ENCODE measurements at regions not wholly inside any gene's neighbourhood (a gene's known extent, or its start where the extent isn't known, plus 50 kb on each side); places are given as distances from the start of the nearest gene placed in this dataset.

DNA sequence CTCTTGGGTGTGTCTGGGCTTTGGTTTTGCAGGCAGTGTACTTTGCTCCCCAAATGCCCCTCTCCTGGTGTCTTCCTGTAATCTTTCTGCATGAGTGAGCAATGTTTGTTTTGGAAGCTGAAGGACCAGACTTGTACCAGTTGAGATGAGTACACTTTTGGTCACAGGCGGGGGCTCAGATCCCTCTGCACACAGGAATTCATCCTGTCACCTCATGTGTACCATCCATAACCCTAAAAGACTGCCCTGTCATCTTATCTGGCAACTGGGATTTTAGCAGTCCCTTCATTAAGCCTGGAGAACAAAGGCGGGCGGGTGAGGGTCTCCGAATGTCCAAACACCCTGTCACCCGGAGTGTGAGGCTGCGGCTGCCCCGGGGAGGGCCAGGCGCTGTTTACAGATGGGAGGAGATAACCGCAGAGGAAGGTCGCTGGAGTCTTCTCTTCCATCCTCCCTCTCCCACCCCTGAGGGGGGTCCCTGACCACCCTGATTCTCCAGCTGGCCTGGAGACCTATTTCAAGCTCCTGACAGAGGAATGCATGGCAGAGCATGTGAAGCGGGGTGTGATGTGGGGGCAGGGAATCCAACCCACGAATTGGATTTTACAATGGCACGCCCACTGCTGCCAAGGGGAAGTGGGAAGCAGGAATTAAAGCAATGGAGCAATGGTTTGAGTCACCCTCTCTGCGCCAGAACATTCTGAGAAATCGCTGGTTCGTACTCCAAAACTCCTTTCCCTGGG lies 158.2 kb upstream of the MYCN start:
- Histone ChIP-seq H3K4me2 (ENCODE audit: low read length) (no peak overlapping the region), H3K4me3 (ENCODE audit: low read depth, low read length) (no peak overlapping the region), H3K36me3 (ENCODE audit: control insufficient read depth, insufficient read depth, low read length) (no peaks in the 10 kb centered on the region), H3K27ac (no peak overlapping the region), H3K9ac (no peak overlapping the region), H3K79me2 (no peaks in the 10 kb centered on the region), H3K27me3 (ENCODE audit: control insufficient read depth, insufficient read depth, low read length) (no peaks in the 10 kb centered on the region), H3K4me1 (no peaks in the 10 kb centered on the region), H2AFZ (no peak overlapping the region), H3K9me3 (ENCODE audit: control insufficient read depth, low read length) (no peaks in the 10 kb centered on the region)
- TF ChIP-seq, protein P1, sequence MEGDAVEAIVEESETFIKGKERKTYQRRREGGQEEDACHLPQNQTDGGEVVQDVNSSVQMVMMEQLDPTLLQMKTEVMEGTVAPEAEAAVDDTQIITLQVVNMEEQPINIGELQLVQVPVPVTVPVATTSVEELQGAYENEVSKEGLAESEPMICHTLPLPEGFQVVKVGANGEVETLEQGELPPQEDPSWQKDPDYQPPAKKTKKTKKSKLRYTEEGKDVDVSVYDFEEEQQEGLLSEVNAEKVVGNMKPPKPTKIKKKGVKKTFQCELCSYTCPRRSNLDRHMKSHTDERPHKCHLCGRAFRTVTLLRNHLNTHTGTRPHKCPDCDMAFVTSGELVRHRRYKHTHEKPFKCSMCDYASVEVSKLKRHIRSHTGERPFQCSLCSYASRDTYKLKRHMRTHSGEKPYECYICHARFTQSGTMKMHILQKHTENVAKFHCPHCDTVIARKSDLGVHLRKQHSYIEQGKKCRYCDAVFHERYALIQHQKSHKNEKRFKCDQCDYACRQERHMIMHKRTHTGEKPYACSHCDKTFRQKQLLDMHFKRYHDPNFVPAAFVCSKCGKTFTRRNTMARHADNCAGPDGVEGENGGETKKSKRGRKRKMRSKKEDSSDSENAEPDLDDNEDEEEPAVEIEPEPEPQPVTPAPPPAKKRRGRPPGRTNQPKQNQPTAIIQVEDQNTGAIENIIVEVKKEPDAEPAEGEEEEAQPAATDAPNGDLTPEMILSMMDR (IDR thresholded peaks at IDR 0.05), result no peak

DNA sequence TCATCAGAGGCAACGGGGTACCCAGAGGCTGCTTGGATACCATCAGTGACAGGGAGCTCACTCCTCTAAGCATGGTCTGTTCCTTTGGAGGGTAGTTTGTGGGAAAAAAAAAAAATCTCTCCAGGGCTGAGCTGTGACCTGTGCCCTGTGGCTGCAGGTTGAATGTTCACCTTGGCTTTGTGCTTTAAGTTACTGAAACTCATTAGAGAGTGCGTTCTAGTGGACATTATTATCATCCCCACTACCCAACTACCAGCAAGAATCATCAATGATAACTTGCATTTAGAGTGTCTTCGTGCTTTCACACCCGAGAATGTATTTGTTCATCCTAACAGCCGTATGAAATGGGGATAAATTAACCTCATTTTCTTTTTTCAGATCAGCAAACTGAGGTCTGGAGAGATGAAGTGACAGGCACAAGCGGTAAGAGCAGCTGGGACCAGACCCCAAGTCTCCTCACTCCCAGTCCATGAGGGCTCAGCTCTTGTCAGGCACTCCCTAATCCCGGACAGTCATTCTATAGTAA lies 157.5 kb upstream of the MYCN start:
- no peaks in the 10 kb centered on the region for H3K4me1 ChIP-seq
- no peak overlapping the region for H2AFZ ChIP-seq
- no peaks in the 10 kb centered on the region for H3K27me3 ChIP-seq (ENCODE audit: control insufficient read depth, insufficient read depth, low read length)
- no peak overlapping the region for H3K4me3 ChIP-seq (ENCODE audit: low read depth, low read length)
- no peak overlapping the region for H3K4me2 ChIP-seq (ENCODE audit: low read length)
- H3K9ac ChIP-seq, result no peak overlapping the region
- no peaks in the 10 kb centered on the region for H3K36me3 ChIP-seq (ENCODE audit: control insufficient read depth, insufficient read depth, low read length)
- no peaks in the 10 kb centered on the region for H3K9me3 ChIP-seq (ENCODE audit: control insufficient read depth, low read length)
- H3K27ac ChIP-seq, result no peak overlapping the region
- TF ChIP-seq, protein P1 (IDR thresholded peaks at IDR 0.05), result no peak
- H3K79me2 ChIP-seq, result no peaks in the 10 kb centered on the region

DNA sequence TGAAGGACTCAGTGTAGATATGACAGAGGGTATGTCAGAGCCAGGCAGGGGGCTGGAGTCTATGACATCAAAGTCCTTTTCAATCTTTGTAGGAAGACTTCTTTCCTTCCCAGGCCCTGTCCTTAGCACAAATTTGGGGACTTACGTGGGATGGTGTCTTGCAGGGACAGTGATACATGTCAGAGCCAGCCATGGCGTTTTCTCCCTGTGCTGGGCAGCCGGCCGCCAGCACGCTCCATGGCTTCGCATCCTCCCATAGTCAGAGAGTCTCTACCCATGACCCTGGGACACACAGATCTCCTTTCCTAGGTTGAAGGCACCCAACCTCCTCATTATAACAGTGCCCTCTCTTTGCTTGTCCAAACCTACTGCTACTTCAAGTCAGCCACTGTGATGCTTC lies 156.9 kb upstream of the MYCN start:
- TF ChIP-seq, protein P1 (IDR thresholded peaks at IDR 0.05), result no peak
- no peaks in the 10 kb centered on the region for H3K4me1 ChIP-seq
- no peaks in the 10 kb centered on the region for H3K27me3 ChIP-seq (ENCODE audit: control insufficient read depth, insufficient read depth, low read length)
- no peak overlapping the region for H3K4me2 ChIP-seq (ENCODE audit: low read length)
- H3K36me3 ChIP-seq (ENCODE audit: control insufficient read depth, insufficient read depth, low read length), result no peaks in the 10 kb centered on the region
- H3K9me3 ChIP-seq (ENCODE audit: control insufficient read depth, low read length), result no peaks in the 10 kb centered on the region
- no peak overlapping the region for H2AFZ ChIP-seq
- no peak overlapping the region for H3K4me3 ChIP-seq (ENCODE audit: low read depth, low read length)
- no peaks in the 10 kb centered on the region for H3K79me2 ChIP-seq
- no peak overlapping the region for H3K9ac ChIP-seq
- no peak overlapping the region for H3K27ac ChIP-seq

DNA sequence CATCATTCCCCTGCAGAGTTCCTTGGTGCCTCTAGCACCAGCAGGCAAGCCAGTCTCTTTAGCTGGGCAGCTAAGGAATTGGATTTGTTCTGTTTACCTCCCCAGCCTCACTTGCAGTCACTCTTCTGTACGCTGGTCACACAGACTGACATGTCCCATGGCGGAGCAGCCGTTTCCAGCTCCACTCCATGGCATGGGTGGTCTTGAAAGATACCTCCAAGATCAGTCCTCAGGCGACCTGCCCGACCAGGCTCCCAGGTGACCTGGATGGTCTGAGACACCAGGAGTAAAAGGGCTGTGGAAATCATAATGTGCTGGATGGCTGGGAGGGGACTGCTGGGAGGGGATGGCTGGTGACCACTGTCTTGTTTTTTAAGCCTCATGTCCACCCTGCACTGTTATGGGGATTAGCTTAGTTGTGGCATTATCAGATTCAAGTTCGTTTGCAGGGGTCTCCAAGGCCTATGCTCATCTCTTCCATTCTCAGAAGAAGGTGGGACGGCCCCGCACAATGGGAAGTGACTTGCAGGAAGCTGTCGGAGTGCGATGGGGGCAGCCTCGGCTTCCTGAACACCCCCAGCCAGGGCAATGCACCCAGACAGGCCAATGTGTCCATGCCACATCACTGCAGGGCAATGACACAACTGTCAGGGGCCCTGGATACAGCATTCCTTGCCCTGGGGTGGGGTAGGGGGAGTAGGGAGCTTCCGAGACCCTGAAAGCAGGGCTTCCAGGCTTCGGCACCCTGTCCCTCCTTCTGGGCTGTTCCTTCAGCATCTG lies 156.1 kb upstream of the MYCN start:
- Histone ChIP-seq H3K4me2 (ENCODE audit: low read length) (no peak overlapping the region), H3K79me2 (no peaks in the 10 kb centered on the region), H3K36me3 (ENCODE audit: control insufficient read depth, insufficient read depth, low read length) (no peaks in the 10 kb centered on the region), H3K4me3 (ENCODE audit: low read depth, low read length) (no peak overlapping the region), H2AFZ (no peak overlapping the region), H3K9ac (no peak overlapping the region), H3K9me3 (ENCODE audit: control insufficient read depth, low read length) (no peaks in the 10 kb centered on the region), H3K27me3 (ENCODE audit: control insufficient read depth, insufficient read depth, low read length) (no peaks in the 10 kb centered on the region), H3K4me1 (no peaks in the 10 kb centered on the region), H3K27ac (no peak overlapping the region)
- TF ChIP-seq, protein P1 (IDR thresholded peaks at IDR 0.05), result no peak
